ENCODE measurements at regions not wholly inside any gene's neighbourhood (a gene's known extent, or its start where the extent isn't known, plus 50 kb on each side); places are given as distances from the start of the nearest gene placed in this dataset.

DNA sequence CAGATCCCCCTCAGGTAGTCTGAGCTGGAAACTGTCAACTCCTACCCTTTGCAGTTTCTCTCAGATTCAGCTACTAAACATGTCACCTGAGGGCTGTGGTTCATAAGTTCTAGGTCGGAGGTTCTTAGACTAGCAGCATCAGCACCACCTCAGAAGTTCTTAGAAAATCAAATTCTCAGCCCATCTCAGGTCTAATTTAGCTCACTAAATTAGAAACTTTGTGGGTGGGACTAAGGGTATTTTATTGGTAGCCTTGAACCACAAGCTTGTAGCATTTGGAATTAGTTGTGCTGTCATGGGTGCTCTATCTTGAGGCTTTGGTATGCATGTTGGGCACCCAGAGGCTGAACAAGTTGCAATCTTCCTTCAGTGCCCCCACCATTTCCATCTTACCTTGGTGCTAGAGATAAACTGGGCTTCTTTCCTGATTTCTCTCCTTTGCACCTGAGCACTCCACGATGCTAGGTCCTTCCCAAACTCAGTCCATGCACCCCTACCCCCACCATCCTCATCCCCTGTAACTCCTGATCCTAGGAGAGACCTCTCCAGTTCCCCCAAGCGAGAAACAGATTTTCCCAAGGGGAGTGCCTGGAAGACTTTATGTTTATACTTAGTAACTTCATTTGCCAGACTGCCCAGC is 54.2 kb downstream of the S1PR1 start:
- FAIRE-seq, result no peak

DNA sequence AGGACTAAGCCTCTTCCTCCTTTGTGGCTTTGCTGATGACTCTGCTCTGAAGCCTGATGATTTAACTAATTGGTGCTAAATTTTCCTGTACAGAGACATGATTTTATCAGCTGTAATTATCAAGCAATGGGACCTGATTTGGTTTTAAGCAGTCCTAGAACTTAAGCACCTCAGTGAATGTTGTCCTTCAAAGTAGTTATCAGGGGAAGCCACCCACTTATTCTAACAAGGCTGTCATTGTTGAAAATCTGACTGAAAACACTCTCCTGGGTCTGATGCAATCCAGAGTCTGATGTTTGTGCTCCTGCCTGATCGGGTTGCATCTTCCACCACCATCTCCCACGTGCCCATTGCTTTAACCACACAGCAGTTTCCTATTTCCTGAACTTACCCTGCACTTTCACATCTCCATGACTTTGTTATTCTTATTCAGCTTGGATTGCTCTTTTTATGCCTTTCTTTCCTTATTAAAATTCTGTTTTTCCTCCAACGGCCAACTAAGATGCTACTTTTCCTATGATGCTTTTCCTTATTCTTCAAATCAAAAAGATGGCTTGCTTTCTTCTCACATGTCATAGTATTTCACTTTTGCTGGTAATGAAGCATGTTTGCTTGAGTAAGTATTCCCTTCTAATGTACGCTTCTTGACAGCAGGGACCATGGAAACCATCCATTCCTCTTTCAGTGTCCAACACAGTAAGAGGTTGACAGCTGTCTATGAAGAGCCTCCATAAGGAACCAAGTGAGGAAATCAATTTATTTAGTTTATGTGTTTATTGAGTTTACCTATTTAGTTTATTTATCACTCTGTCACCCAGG is 55.0 kb downstream of the S1PR1 start:
- FAIRE-seq, result no peak

DNA sequence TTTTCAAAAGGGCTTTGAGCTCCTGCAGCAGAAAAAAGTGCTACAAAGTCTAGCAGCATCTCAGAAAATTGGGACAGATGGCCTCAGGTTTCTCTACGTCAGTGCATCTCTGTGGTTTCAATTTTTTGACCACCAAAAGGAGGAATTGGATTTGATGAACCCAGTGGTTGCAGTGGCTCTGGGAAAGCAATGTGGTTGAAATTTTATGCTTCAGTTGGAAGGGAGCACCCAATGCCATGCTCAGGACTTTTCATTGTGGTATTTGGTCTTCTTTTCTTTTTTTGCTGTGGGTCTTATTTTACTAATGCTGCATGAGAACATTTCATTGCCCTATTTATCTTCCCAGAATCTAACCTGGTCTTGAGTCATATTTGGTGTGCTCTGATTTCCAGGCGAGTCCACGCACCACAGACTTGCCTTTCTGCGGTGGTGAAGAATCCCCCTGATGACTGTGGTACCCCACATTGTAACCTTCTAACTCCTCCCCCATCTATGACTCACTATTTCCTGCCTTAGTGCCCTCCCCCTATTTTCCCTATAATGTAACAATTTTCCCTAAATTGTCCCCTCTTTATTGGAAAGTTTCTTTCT is 56.7 kb downstream of the S1PR1 start:
- no peak for FAIRE-seq

DNA sequence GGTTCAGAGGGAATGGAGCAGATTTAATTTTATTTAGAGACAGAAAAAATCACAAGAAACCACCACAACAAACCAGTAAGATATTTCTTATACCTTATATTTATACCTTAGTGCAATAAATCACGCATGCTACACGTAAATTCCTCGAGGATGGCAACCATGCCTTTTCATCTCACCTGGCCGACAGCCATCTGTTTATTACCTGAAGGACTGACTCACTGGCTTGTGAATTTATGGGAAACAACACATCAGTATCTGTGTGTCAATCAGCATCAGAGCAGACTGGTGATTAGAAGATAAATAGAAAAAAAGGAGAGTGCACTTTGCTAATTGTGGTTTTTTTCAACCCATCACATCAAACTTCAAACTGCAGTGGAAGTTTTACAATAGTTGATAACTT is 58.4 kb downstream of the S1PR1 start:
- no peak for FAIRE-seq

DNA sequence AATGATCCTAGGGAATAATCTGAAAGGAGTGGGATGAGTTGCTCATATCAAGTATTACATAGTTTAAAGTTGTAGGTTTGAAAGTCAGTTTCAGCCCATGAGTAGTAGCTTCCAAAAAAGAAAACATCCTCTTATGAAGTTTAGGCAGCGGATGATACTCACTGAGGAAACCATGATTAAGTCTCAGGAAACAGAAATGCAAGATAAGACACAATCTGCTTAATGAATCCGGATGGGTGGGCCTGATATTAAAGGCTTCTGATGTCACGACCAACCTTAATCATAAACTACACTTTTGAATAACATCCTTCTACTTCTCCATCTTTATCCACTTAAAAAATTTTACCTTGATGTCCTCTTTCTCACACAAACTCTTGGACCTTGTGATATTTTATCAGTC is 61.8 kb downstream of the S1PR1 start:
- no peak for FAIRE-seq

DNA sequence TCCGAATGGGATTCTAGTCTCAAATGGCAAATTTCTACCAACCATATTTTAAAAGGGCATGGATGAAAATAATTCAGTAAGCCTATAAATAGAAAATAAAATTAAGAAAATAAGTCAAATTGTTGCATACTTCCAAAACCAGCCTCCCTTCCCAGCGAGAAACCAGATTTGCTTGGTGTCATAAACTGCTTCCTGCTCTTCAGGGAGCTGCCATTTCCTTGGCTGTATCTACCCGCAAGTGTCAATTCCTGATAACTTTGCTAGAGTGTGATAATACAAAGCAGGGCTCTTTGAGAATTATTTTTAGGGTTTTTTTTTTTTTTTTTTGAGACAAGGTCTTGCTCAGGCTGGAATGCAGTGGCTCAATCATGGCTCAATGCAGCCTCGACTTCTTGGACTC is 62.3 kb downstream of the S1PR1 start:
- FAIRE-seq, result no peak

DNA sequence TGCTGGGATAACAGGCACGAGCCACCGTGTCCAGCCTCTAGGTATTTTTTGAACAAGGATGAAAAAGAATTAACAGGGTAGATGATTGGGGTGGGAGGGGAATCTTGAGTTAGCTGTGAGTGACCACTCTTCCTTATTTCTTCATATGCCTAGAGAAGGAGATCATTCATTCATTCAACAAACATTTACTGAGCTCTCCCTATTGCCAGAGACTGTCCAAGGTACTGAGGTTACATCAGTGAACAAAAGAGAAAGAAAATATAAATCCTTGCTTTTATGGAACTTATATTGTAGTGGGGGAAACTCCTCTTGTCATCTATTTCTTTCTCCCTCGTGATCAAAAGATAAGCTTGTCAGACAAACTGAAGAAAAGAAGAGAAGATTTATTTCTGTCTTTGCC is 62.9 kb downstream of the S1PR1 start:
- no peak for FAIRE-seq

DNA sequence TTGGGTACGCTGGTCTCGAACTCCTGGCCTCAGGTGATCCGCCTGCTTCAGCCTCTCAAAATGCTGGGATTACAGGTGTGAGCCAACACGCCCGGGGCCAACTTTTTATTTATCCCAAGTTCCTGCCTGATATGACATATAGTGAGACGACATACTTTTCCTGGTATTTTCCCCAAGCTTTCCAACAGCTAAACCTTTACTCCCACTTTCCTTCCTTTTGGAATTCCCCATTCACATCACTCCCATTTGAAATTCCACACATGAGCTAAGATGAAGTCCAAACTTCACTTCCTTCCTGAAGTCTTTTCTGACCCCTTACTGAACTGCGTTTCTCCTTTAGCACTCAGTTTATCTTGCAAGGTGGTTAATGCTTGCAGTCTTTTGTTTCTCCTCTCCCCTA is 64.1 kb downstream of the S1PR1 start:
- FAIRE-seq, result no peak

DNA sequence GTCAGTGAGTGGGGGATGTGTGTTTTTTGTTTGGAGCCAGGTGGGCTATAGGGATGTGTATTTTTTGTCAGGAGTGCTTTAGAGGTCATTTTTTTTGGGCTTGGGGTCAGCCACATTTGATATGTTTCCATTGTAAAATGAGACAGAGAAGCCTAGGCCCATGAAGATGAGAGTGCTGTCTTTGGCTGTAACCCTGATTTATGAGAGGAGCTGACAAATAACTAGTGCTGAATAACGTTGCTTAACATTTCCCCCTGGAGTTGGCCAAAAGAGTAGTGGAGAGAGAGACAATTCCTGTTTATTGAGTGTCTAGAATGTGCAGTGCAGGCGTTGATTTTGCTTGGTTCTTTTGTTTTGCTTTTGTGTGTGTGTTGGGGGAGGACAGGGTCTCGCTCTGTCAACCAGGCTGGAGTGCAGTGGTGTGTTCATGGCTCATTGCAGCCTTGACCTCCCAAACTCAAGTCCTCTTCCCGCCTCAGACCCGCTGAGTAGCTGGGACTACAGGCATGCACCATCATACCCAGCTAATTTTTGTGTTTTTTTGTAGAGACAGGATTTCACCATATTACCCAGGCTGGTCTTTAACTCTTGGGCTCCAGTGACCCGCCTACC is 64.7 kb downstream of the S1PR1 start:
- FAIRE-seq, result no peak

DNA sequence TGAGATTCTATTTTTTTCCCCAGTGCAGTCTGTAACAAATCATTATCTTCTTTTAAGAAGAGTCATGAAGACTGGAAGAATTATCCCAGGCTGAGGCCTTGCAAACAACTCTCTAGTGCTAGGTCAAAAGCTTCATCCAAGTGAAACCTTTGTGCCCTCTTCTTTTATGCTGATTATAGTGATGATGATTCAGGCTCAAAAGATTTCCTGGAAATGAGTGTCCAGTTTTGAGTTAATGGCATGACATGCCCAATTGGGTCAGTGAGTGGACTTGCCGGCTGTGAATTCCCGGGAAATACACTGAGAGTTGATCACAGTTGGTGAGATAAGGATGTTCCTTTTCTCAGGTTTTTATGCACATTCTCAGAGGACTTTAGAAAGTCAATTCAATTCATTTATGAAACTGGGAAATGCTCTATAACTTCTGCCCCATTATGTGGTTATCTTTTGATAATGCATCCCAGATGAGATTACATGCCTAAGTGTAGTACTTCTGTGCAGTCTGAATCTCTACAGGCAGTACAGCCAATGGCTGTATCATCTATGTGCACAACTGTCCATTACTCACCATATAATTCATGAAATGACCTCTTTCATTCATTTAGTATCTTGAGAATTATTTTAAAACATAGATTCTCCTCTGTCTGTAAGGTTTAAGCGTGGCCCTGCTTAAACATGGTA is 66.2 kb downstream of the S1PR1 start:
- FAIRE-seq, result no peak

DNA sequence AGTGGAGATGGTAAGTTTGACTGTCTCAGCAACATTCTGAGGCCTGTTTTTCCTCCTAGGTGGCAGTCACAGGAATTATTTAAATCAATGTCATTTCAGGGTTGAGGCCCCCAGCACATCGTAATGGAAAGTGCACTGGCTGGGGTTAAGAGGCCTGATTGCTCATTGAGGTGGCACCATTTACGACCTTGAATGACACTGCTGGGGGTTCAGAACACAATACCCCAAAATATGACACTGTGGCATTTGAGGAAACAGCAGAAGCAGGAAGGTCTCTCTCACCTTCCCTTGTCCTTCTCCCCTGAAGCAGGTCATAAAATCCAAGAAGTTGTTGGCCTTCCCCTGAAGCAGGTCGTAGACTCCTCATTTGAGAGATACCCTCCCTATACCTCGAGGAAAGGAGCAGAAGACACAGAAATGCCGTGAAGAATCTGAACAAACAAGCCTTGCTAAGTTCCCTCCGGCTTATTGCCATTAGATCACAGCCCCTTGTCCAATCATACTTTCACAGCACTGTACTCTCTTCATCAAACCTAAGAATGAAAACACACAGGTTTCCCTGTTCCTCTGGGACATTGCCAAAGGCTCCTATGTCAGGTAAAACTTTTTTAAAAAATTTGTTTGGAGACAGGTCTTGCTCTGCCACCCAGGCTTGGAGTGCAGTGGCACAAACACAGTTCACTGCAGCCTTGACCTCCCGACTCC is 71.3 kb downstream of the S1PR1 start:
- no peak for FAIRE-seq

DNA sequence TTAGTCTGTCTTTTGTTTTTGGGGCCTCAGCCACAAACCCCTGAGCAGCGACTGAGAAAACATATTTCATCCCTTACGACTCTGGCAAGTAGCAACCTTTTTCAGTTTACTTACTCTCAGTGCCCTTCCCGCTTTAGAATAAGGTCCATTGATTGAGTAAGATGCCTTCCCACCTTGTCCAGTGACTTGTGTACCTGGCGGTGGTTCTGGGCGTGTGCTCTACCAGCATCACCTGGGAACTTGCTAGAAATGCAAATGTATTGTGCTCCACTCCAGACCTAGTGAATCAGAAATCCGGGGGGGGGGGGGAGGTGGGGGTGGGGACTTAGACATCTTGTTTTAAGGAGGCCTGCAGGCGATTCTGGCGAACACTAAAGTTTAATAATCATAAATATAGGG is 72.1 kb downstream of the S1PR1 start:
- FAIRE-seq, result no peak

DNA sequence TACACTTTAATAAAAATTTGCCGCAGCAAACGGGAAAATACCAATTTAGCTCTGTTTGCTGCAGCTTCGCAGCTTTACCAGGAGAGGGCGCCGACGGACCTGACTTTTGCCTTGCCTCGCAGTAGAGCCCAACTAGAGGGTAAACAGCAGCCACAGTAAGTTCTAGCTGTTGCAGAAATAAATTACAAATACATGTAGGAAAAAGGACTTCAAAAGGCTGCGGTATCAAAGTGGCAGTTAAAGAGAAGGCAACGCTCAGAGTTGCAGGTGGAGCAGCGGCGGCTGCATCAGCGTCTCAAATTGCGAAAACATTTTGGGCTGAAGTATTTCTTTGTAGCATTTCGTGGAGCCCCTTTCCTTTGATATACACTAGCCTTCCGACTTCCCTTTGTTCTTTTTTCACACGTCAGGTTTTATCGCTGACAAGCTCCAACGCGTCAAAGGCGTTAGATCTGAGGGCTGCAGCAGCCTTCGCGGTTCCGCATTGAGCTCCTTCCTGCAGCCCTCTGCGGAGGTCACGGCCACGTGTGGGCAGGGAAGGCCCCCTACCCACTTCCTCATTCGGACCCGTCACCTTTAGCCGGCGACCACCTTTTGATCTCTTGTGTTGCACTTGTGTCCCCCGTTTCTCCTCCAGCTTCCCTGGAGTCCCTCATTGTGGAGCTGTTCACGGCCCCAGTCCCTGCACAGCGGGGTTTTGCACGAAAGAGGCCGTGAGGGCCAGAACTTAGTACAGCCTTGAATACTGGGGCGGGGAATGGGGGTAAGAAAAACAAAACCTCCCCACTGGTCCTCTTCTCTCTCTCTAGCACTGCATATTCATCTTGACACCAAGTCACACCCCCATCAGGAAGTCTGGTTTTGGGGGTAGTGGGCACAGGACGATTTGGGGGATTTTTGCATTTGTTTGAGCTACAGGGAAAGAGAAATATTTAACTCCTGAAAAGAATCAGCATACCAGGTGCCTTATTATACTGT is 72.8 kb downstream of the S1PR1 start:
- peak; percentile 70 for FAIRE-seq

DNA sequence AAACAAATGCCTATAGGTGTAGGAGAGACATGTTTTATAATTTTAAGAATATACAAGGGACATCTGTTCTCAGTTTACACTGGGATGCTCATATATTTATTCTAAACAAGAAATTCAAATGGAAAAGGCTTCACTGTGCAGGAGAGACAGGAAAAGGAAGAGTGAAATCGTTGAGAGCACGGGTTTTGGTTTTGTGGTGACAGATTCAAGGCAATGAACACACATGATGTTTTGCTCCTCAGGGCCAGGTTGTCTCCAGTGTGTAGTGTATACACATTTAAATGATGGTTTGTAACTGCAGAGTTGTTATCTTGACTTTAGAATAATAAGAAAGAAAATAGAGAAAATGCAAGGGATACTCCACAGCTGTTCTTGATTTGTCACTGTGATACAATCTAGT is 73.7 kb downstream of the S1PR1 start:
- FAIRE-seq, result no peak

DNA sequence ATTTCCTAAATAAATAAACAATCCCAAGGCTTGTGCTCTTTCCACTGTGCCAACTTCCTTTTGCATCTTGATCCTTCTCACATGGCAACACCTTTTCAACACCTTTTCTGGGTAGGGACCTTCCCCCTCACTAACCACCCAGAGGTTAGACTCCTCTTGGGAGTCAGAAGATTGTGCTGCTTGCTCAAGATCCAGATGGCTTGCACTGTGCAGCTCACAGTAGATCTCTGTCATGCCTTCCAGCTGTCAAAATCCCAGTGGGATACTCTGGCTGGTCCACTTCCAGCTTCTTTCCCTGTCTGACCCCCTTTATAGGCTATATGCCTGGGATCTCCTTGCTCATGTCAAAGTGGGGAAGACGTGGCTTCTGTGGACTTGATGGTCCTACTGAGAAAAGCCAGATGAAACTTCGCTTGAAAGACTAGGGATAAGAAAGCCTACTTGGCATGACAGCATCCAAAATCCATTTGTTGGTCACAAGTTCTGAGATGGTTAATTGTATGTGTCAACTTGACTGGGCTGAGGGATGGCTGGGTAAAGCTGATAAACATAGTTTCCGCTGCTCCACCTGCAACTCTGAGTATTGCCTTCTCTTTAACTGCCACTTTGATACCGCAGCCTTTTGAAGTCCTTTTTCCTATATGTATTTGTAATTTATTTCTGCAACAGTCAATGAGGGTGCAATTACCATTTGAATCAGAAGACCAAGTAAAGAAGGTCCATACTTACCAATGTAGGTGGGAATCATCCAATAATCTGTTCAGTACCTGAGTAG is 74.5 kb downstream of the S1PR1 start:
- no peak for FAIRE-seq

DNA sequence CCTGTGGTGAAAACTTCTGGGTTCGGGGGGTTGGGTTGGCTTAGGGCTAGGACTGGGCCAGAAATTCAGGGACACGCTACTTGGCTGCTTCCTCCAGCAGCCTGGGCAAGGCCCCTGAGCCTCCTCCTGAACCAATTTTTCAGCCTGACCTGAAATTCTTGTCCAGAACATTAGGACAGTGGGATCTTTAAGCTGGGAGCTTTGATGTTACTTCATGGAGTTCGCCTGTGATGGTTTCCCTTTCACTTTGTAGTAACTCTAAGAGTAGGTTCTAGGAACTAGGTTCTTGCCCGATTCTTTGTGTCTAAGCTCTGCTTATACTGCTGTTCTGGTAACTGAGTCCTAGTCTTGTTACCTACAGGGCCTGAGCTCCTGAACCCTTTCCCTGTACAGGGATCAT is 75.3 kb downstream of the S1PR1 start:
- no peak for FAIRE-seq

DNA sequence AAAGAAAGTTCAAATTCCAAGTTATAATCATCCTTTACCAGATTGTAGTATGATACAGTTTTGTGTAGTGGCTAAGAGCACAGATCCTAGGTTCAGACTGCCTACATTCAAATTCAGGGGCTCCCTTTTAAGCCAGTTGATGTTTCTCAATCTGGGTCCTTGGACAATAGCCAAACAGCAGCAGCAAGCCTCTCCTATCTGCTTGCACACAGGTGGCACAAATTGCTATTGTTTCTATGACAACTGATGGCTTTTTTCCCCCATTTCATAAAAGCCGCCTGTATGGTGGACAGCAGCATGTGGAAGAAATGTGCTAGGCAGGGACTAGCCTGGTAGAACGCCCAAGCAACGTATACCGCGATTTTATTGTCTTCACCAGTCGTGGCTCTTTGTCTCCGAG is 76.5 kb downstream of the S1PR1 start:
- FAIRE-seq, result no peak

DNA sequence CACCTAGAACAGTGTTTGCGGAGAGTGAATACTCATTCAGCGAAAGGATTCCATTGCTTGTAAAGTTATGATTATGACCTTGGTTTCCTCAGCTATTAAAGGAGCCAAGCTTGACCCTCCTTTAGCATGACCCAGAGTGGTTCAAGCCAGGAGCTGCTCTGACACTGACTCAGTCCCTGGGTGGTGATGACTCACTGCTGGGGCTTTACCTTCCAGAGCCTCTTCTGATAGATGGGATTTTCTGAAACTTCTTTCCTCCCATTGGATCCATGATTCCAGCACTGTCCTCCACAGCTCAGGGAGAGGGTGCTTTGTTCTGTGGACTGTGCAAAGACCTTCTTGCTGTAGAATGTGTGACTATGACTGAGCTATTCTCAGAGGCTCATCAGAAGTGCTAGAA is 77.4 kb downstream of the S1PR1 start:
- FAIRE-seq, result no peak

DNA sequence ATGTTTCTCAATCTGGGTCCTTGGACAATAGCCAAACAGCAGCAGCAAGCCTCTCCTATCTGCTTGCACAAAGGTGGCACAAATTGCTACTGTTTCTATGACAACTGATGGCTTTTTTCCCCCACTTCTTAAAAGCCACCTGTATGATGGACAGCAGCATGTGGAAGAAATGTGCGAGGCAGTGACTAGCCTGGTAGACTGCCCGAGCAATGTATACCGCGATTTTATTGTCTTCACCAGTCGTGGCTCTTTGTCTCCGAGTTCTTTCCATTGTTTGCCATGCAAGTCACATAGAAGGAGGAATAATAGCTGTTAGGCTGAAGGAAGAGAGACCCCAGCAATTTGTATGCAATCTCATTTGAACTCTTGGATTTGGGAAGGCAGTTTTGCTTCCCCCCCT is 79.4 kb downstream of the S1PR1 start:
- no peak for FAIRE-seq

DNA sequence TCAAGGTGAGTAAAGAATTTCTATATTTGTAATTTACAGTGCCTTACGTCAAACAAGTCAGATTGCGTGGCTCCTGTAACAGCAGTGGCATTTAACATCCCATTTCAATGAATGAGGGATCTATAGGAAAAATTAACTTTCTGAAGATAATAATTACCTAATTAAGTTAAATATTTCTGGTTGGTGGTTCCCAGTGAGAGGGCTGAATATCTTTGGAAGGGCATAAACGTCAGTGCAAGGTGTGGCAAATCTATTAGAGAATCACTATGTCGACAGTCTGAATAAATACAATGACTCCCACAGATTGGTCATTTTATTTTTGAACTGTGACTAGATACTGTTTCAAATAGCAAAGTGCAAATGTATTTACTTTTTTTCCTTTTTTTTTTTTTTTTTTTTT is 80.0 kb downstream of the S1PR1 start:
- FAIRE-seq, result no peak

DNA sequence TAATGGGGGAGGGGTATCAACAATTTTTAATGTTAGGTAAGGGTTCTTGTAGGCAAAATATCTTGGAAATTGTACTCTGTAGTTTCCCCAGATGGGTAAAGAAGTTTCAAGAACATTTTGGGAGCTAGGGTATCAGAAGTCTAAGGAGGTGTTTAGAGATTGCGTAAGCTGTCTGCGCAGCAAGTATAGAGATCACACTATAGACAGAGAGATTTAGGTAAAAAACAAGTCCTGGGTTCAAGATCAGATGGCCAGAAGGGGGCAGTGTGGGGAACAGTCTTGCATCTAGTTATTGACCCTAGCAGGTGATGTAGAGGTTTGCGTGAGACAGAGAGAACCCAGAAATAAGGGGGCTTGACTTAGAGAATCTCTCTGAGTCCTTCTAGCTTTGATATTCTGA is 80.8 kb downstream of the S1PR1 start:
- FAIRE-seq, result no peak
